WTC11 (cell line): ENCODE measurements at regions not wholly inside any gene's neighbourhood (a gene's known extent, or its start where the extent isn't known, plus 50 kb on each side); places are given as distances from the start of the nearest gene placed in this dataset.

Experiments
- ATF1 ChIP-seq: sonication (generic); formaldehyde crosslinking; IDR thresholded peaks from 2 replicates; pipeline ENCODE4 v1.8.1; 2023; ENCODE audit warnings: mild to moderate bottlenecking, moderate library complexity, missing genetic modification reagents
- CREM ChIP-seq: sonication (generic); formaldehyde crosslinking; IDR thresholded peaks from 2 replicates; pipeline ENCODE4 v1.8.1; 2022; ENCODE audit warnings: mild to moderate bottlenecking, missing genetic modification reagents, moderate library complexity
- E2F5 ChIP-seq: sonication (generic); formaldehyde crosslinking; IDR thresholded peaks from 2 replicates; pipeline ENCODE4 v1.8.1; 2022; ENCODE audit warnings: mild to moderate bottlenecking, moderate library complexity, missing genetic modification reagents
- ELF4 ChIP-seq: sonication (generic); formaldehyde crosslinking; IDR thresholded peaks from 2 replicates; pipeline ENCODE4 v1.8.1; 2022; ENCODE audit warnings: low read depth, mild to moderate bottlenecking, moderate library complexity, missing genetic modification reagents
- ESRRA ChIP-seq: sonication (generic); formaldehyde crosslinking; IDR thresholded peaks from 2 replicates; pipeline ENCODE4 v1.8.1; 2022; ENCODE audit warnings: mild to moderate bottlenecking, missing genetic modification reagents, borderline replicate concordance
- JUN ChIP-seq: sonication (generic); formaldehyde crosslinking; IDR thresholded peaks from 2 replicates; pipeline ENCODE4 v1.8.0; 2023; ENCODE audit warnings: mild to moderate bottlenecking, missing genetic modification reagents
- NR2C2 ChIP-seq: sonication (generic); formaldehyde crosslinking; IDR thresholded peaks from 2 replicates; pipeline ENCODE4 v1.8.0; 2022; ENCODE audit warnings: mild to moderate bottlenecking, missing genetic modification reagents
- RELA ChIP-seq: sonication (generic); formaldehyde crosslinking; IDR thresholded peaks from 2 replicates; pipeline ENCODE4 v1.8.1; 2022; ENCODE audit warnings: missing genetic modification reagents, mild to moderate bottlenecking, borderline replicate concordance
- RORB ChIP-seq: fragments of 250-450 bp; sonication (Bioruptor Pico); IDR thresholded peaks from 2 replicates; pipeline ENCODE4 v1.9.0; 2021; ENCODE audit warnings: mild to moderate bottlenecking
- SP1 ChIP-seq: sonication (generic); formaldehyde crosslinking; conservative IDR thresholded peaks from 2 replicates; pipeline ENCODE4 v1.8.1; 2022; ENCODE audit warnings: missing genetic modification reagents
- USF2 ChIP-seq: sonication (generic); formaldehyde crosslinking; IDR thresholded peaks from 2 replicates; pipeline ENCODE4 v1.8.1; 2023; ENCODE audit warnings: mild to moderate bottlenecking, missing genetic modification reagents, moderate library complexity
- ZBTB21 ChIP-seq: sonication (generic); formaldehyde crosslinking; IDR thresholded peaks from 2 replicates; pipeline ENCODE4 v1.8.1; 2023; ENCODE audit warnings: mild to moderate bottlenecking, missing genetic modification reagents, borderline replicate concordance
- TF ChIP-seq, protein P1 (sequence below): fragments of 200-600 bp; IDR thresholded peaks from 2 replicates; pipeline ENCODE4 v1.8.0; 2022; ENCODE audit warnings: antibody characterized with exemption
- TF ChIP-seq, protein P2 (sequence below): sonication (generic); formaldehyde crosslinking; conservative IDR thresholded peaks from 2 replicates; pipeline ENCODE4 v1.8.1; 2022; ENCODE audit warnings: mild to moderate bottlenecking, missing genetic modification reagents

GRCh38 chrX:8278557-8278956 is 107.5 kb upstream of the VCX2 start:
- TF ChIP-seq RELA (CRISPR knock-in tag) (no peak), ZBTB21 (CRISPR knock-in tag) (no peak), SP1 (no peak), ELF4 (no peak), ATF1 (CRISPR knock-in tag) (no peak), E2F5 (CRISPR knock-in tag) (no peak), JUN (CRISPR knock-in tag) (no peak), RORB (no peak), USF2 (no peak), ESRRA (no peak), CREM (CRISPR knock-in tag) (no peak), NR2C2 (CRISPR knock-in tag) (no peak)
- TF ChIP-seq, protein P1, sequence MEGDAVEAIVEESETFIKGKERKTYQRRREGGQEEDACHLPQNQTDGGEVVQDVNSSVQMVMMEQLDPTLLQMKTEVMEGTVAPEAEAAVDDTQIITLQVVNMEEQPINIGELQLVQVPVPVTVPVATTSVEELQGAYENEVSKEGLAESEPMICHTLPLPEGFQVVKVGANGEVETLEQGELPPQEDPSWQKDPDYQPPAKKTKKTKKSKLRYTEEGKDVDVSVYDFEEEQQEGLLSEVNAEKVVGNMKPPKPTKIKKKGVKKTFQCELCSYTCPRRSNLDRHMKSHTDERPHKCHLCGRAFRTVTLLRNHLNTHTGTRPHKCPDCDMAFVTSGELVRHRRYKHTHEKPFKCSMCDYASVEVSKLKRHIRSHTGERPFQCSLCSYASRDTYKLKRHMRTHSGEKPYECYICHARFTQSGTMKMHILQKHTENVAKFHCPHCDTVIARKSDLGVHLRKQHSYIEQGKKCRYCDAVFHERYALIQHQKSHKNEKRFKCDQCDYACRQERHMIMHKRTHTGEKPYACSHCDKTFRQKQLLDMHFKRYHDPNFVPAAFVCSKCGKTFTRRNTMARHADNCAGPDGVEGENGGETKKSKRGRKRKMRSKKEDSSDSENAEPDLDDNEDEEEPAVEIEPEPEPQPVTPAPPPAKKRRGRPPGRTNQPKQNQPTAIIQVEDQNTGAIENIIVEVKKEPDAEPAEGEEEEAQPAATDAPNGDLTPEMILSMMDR: no peak
- TF ChIP-seq, protein P2, sequence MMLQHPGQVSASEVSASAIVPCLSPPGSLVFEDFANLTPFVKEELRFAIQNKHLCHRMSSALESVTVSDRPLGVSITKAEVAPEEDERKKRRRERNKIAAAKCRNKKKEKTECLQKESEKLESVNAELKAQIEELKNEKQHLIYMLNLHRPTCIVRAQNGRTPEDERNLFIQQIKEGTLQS (CRISPR knock-in tag): no peak
